ENCODE measurements at regions not wholly inside any gene's neighbourhood (a gene's known extent, or its start where the extent isn't known, plus 50 kb on each side); places are given as distances from the start of the nearest gene placed in this dataset.
A peak's percentile ranks its signal among the peaks of the same experiment; 100 is the strongest.
"Not testable (repeated sequence)": the region's sequence is repeated elsewhere in the genome, so short reads cannot be mapped to it uniquely, and the experiment has no call there.

DNA sequence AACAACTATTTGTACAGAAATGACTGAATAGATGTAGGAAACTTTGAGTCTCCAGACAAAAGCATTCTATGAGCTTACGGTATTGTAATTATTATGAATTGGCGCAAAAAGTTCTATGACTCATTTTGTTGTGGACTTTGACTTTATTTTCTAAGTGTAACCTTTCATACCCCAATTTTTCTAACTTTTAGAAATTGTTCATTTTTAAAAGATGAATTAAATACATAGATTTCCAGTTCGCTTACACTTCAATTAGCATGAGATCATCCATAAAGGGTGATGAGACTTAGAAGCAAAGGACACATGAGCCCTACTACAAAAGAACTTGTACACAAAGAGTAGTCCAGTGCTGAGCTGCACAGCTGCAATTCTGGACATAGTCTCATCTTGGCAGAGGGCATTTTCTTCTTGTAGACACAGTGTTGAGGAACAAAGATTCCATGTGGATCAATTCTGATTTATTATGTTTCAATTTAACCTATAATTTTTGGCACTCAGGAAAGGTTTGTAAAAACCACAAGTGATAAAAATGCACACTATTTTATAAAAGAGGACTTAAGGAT is 431.1 kb downstream of the LRRIQ3 start:
- DNase-seq = no peak

DNA sequence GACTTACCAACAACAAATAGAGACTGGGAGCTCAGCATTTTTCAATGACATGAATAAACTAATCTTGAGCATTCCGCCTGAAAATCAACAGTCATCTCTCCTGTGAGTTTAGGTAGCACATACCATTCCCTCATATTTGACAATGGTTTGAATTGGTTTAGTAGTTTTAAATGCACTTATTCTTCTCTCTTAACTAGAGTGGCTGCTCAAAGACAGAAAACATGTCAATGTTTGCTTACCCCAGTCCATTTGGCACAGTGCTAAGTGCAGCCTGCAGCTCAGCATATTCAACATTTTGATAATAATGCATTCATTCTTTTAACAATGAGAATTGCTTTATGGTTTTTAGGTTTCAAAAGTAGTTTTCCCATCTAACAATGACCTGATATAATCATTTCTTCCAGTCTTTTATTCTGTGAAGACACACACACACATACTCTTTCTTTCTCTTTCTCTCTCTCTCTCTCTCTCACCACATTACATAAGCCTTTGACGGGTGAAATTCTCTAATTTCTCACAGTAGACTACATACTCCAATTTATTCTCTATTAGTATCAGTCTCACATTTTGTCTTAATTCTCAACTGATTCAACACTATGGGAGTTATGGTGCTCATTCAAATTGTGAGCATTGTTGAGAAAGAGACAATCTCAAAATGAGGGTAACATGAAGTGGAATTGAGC is 432.3 kb downstream of the LRRIQ3 start:
- no peak for DNase-seq

DNA sequence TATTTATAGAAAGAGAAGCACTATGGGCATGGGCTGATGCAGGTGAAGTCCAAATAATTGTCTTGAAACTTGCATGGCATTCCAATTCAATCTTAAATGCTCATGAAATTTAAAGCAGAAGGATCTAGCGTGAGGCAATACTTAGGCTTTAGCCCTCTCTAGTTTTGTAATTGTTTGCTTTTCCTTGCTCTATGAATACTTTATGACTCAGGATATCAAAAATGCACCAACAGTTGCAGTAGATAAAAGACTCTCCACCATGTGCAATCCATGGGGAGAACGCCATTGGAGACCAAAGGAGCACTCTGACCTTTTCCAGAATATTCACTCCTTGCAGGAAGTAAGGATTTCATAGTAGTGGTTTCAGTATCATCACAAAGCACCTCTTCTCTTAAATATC is 436.4 kb downstream of the LRRIQ3 start:
- no peak for DNase-seq

DNA sequence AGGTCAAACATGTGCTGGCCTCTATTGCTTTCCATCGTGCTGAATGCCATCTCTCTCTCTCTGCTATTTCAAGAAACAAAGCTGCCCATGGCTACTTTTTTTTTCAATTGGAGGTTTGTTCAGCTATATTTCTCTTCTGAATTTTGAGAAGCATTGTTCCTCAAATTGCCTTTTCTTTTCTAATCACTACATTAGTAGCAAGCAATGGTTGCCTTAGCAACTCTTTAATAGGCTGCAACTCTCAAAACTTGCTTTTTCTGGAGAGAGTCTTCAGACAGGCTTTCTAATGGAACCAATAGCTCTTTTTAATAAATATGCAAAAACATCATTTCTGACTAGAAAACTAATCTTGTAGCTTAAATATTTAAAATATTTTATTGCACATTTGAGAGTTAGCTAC is 439.0 kb downstream of the LRRIQ3 start:
- no peak for DNase-seq

DNA sequence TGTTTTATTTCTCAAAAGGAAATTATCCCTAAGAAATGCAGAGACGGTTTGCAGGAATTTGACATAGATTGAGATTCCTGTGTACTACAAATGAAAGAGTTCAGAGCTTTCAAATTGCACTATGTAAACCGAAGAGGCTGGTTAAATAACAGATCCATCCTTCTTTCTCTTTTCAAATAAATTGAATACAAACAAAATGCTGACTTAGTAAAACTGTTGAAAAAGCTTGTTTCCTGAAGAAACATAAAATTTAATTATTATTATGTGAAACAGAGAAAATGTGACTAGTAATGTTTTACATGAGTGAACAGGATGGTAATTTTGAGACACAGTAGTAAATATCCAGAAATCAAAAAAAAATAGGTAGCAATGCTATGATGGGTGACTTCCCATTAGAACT is 441.2 kb downstream of the LRRIQ3 start:
- no peak for DNase-seq

DNA sequence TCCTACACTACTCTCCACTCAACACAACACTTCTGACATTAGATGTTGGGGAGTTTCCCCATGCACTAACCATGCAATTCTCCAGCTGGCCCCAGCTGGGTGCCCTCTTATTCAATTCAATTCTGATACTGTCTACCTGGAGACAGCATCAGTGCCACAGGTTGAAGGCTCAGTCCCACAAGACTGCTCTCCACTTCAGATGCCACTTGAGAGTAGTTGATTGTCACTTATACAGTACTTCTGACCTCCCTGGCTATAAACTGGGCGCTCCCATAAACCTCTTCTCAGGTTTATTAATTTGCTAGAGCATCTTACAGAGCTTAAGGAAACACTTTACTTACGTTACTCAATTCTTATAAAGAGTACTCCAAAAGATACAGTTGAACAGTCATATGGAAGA is 442.3 kb downstream of the LRRIQ3 start:
- no peak for DNase-seq

DNA sequence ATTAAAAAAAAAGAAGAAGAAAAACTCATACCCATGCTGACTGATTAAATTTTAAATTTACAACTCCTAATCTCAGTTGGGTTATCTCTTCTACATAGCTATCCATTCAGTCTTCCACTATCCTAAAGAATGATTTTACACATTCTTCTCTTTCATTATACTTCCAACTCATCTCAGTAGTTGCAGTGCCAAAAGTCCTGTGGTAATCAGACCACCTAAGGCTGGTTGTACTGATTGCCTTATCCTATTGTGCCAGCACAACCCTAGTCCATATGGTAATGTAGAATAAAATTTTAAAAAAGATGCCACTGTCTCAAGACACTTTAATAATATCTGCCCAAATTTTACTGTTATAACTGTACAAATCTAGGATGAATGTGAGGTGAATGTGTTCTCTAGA is 448.0 kb downstream of the LRRIQ3 start:
- no peak for DNase-seq

DNA sequence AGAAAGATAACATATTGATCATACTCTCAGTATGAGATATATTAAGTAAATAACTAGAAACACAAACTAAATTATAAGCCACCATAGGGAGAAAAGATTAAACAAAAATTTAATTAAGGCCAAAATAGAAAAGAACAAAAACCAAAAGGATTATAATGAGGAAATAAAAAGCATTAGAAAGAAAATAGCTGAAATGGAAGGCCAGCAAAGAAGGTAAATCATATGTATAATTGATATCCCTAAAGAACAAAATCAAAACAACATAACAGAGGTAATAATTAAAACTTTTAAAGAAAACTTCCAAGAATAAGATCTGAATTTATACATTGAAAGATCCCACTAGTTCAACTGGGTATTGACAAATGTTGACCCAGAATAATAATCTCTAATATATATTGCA is 453.0 kb downstream of the LRRIQ3 start:
- DNase-seq = no peak

DNA sequence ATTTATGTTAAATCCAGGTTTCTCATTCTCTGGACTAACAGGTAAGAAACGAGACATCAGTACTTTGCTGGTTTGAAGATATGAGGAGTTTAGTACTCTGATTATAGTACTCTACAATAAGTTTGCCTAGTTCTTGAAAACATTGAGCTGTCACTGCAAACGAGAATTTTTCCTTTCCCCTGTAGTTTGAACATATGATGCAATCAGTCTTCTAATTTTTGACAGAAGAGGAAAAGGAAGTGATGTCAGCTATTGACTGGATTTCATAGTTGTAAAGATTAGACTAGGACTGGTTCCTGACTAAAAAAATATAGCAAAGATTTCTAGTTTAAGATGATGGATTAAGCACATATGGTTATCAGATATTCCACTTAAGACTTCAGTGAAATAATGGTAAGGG is 461.9 kb downstream of the LRRIQ3 start:
- no peak for DNase-seq

DNA sequence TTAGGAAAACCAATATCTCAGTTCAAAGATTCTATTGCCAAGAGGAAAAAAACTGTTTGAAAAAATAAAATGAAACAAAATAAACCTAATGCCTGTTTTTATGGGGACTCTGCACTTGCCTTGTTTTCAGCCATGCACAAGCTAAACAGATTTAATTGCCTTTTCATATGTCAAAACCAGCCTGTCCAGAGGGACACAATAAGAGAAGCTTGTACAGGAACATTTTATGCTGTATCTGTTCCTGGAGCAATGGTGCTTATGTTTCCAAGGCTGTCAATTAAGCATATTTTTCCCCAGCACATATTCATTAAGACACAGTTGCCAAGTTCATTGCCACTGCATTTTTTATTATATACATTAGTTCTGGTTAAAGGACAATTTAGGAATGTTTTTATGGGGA is 470.9 kb downstream of the LRRIQ3 start:
- DNase-seq = no peak

DNA sequence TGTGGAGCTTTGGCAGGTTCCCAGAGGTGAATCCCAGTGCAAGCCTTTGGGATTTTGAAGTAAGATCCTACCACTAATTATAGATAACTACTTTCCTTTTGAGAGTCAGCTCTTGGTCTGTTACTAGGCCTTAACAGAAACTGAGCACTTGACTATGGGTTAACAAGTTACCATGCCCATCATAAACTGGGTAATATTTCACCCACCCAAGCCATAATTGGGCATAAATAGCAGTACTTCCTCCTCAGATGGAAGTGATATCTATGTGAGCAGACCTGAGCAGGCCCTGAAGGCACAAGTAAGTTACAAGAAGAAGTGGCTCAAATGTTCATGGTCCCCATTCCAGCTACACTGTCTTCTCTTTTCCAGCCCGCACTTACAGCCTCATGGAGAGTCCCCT is 475.9 kb downstream of the LRRIQ3 start:
- no peak for DNase-seq

DNA sequence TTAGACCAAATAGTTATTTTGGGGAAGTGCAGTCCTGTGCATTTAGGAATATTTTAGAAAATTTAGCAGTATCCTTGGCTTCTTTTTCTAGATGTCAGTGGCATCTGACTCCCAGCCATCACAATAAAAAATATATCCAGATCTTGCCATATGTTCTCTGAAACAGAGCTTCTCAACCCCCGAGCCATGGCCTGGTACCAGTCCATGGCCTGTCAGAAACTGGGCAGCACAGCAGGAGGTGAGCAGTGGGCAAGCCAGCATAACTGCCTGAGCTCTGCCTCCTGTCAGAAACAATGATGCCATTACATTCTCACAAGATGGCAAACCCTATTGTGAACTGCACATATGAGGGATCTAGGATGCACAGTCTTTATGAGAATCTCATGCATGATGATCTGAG is 480.0 kb downstream of the LRRIQ3 start:
- no peak for DNase-seq

DNA sequence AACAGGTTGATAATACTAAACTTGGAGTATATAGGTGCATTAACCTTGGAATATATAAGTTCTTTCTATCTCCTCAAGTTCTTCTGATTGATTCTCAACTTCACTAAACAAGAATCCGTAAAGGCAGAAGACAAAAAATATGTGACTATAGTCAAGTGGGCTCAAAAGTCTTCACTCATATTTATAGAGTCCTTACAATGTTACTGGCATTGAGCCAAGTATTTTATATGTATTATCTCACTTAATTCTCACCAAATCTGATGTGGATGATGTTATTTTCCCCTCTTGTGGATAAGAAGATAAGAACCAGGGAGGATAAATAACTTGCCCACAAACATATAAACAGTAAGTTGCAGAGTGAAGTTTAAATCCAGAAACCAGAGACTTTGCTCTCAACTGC is 486.9 kb downstream of the LRRIQ3 start:
- DNase-seq = no peak

DNA sequence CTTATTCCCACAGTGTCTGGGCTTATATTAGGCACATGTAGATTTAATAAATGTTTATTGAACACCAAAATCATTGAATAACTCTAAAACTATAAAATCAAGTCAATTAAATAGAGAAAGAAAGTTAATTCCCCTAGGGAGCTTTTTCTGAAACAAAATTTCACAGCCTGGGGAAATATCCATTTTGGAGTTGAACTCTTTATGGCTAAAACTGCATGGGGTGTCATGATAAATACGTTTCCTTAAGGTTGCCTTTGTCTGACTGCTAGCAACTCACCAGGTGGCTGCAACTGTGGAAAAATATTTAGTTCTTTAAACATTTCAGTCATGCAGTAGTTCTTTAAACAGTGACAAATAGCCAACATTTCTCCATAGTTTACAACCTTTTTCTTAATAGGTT is 496.1 kb downstream of the LRRIQ3 start:
- DNase-seq = no peak

DNA sequence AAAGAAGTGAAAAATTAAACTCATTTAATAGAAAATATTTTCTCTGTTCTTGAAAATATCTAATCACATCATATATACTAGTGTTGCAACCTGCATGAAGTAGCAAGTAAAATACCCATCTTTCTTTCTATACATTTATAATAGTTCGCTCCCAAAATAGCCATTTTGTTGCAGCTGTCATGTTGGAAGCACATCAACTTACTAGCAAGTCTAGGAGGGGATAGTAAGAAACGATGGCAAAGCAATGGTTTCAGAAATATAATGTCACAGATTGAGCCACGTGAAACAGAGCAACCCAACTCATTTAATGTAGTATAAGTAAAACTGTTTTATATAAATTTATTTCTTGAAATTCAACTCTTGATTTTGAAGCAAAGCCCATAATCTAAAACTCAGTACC is 521.8 kb downstream of the LRRIQ3 start:
- DNase-seq = no peak

DNA sequence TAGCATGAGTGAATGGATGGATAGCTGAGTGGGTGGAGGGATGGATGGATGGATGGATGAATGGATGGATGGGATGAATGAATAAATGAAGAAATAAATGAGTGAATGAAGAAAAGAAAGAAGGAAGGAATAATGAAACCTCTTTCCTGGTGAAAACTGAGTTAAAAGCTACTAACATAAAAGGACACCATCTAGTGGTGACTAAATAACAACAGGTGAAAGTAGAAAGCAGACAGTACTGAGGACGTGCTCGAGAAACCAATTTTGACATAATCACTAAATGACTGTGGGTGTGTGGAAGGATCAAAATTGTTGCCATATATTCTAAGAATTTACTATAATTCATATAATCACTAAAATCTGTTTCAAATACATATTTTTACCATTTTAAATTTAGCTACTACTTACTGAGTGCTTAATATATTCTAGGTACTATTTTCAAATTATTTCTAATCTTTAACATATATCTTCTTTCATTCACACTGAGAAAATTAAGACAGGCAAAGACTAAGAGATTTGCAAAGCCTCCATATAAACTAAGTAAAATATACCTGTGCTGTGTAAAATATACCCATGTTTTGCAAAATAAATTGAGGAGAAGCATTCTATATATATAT is 522.9 kb downstream of the LRRIQ3 start:
- DNase-seq = peak; percentile 20

DNA sequence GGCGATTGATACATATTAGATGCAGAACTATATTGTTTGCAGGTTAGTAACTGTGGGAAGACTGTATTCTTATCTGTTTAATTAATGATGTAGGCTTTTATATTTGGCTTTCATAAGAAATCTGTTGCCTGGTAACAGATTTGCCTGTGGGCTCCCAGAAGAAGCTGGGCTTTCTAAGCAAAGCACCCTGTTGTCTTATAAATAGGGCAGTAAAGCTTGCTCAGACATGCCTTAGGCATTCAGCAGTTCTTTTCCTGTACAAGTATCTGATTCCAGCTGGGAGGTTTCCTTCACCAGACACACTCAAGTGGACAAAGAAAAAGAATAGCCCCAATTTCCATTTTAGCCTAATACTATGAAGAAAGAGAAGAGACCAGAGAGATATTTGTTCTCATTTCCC is 524.0 kb downstream of the LRRIQ3 start:
- DNase-seq = peak; percentile 41

DNA sequence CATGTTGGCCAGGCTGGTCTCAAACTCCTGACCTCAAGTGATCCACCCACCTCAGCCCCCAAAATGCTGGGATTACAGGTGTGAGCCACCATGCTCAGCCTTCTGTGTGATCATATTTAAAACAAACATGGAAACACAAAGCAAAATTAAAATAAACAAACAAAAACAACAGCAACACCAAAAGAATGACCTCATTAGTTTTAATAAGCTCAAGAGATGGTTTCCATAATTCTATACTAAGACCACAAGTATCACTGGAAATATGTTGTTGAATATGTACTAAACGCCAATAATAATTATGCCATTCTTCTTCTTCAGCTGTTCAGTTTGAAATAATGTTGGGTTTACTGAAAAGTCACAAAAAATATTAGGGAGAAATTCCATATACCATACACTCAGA is 526.4 kb downstream of the LRRIQ3 start:
- no peak for DNase-seq

DNA sequence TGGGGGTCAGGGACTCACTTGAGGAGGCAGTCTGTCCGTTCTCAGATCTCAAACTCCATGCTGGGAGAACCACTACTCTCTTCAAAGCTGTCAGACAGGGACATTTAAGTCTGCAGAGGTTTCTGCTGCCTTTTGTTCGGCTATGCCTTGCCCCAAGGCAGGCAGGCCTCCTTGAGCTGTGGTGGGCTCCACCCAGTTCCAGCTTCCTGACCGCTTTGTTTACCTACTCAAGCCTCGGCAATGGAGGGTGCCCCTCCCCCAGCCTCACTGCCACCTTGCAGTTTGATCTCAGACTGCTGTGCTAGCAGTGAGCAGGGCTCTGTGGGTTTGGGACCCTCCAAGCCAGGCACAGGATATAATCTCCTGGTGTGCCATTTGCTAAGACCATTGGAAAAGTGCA is 530.0 kb downstream of the LRRIQ3 start:
- DNase-seq = not testable (repeated sequence)

DNA sequence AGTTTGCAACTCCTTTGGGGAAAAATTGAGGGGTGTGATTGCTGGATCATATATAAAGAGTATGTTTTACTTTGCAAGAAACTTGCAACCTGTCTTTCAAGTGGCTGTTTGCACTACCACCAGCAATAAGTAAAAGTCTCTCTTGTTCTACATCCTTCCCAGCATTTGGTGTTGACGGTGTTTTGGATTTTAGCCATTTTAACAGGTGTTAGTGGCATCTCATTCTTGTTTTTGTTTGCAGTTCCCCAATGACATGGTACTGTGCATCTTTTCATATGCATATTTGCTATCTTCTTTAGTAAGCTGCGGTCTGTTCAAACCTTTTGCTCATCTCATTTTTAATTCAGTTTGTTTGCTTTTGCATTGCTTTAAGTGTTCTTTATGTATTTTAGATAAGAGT is 535.5 kb downstream of the LRRIQ3 start:
- no peak for DNase-seq

DNA sequence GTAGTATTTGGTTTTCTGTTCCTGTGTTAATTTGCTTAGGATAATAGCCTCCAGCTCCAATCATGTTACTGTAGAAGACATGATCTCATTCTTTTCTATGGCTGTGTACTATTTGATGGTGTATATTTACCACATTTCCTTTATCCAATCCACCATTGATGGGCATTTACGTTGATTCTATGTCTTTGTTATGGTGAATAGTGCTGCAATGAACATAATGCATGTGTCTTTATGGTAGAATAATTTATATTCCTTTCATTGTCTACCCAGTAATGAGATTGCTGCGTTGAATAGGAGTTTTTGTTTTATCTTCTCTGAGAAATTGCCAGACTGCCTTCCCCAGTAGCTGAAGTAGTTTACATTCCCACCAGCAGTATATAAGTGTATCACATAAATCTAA is 538.8 kb downstream of the LRRIQ3 start:
- no peak for DNase-seq

DNA sequence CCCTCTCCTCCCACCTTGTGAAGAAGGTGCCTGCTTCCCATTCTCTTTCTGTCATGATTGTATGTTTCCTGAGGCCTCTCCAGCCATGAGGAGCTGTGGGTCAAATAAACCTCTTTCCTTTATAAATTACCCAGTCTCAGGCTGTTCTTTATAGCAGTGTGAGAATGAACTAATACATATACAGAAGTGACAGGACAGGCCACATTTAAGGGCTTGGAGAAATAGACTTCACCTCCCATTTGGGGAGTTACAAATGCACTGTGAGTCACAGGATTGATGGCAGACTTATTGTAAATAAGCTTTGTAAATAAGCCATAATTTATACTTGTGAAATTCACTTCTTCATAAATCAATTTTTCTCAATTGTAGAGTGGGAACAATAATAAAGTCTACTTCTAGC is 543.3 kb downstream of the LRRIQ3 start:
- DNase-seq = no peak

DNA sequence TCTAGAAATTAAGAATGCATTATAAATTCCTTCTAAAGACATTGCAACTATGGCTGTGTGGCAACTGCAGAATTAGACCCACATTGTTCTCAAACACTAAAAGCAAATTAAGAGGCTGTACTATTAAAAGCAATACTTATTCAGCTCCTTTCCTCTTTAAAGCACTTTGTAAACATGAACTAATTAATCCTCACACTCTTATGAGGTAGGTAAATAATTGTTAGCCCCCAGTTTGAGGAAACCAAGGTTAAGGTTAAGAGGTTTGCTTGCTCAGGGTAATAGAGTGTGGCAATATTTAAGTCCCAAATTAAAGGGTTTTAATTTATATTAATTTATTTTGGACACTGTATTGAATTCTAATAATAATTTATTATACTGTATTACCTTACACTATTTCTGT is 553.8 kb downstream of the LRRIQ3 start:
- DNase-seq = no peak

DNA sequence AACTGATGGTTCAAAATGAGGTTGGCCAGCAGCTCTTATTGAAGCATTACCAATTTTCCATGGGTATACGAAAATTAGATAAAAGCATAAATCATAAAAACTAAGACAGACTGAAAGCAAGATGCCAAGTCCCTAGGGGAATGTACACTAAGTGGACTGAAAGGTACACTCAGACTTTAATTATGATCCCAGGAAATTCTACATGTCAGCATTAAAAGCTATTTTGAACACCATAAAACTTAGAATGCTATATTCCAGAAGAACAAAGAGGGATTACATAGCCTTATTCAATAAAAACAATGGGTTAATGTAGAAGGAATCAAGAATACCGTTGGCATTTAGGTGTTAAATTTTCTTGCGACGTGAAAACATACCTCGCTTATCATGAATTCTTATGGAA is 558.5 kb downstream of the LRRIQ3 start:
- no peak for DNase-seq

DNA sequence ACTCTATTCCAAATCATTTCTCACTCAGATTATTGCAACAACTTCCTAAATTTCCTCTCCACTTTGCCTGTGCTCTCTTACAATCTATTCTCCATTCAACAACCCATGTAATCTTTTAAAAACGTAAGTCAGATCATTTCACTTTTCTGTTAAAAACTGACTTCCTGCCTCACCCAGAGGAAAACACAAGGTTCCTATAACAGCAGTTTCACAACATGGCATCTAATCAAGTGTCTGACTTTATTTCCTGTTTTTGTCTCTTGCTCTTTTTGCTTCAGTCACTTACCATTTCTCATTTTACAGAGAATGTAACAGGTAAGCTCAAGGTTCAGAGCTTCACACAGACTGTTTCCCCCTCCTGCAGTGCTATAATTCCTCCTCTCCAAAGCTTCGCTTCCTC is 560.7 kb downstream of the LRRIQ3 start:
- no peak for DNase-seq

Data from NCI-H1417 treated with DMSO at 0.1 percent for 48 hours (cell line).